Caco-2 (cell line): ENCODE measurements at regions not wholly inside any gene's neighbourhood (a gene's known extent, or its start where the extent isn't known, plus 50 kb on each side); places are given as distances from the start of the nearest gene placed in this dataset.

ENCODE experiments used
- BruUV-seq: library from RNA; stranded (reverse); fragments of 400-500 nt; replicated peaks from 2 replicates; lab custom pipeline; 2021; lab: Mats Ljungman, UMichigan
- CTCF ChIA-PET: fragments of 300-600 bp; sonication (Branson Sonifier 250); formaldehyde crosslinking; loops from one replicate; lab custom pipeline; 2022; ENCODE audit warnings: antibody characterized with exemption; lab: Charles Lee
- POLR2A ChIA-PET: fragments of 300-600 bp; sonication (Branson Sonifier 250); formaldehyde crosslinking; loops from one replicate; lab custom pipeline; 2022; ENCODE audit warnings: antibody characterized with exemption; lab: Charles Lee
- DNase-seq, 2 experiments: peaks; one replicate each; pipeline versions ENCODE4 v3.0.0 to v3.0.0-alpha.2; 2020 to 2022
- H3K27me3 ChIP-seq: replicated peaks from 2 replicates; pipeline ENCODE4 v1.6.0; 2011; ENCODE audit warnings: low read length; ENCODE audit not compliant: control insufficient read depth, insufficient read depth
- H3K36me3 ChIP-seq: 2 replicates; pipeline ENCODE4 v1.5.1; 2011; ENCODE audit warnings: low read length; ENCODE audit not compliant: control insufficient read depth, insufficient read depth
- H3K4me1 ChIP-seq: fragments of 250-450 bp; sonication (Bioruptor Pico); 2 replicates; pipeline ENCODE4 v1.5.1; 2020; ENCODE audit warnings: mild to moderate bottlenecking
- H3K4me3 ChIP-seq: 2 replicates; pipeline ENCODE4 v1.5.1; 2011; ENCODE audit warnings: low read depth, mild to moderate bottlenecking, control low read depth, low read length
- H3K9me3 ChIP-seq: fragments of 250-450 bp; sonication (Bioruptor Pico); 2 replicates; pipeline ENCODE4 v1.5.1; 2020; ENCODE audit warnings: mild to moderate bottlenecking, moderate library complexity
- H3K27ac Mint-ChIP-seq: one replicate; pipeline ENCODE4 v1.8.0; 2022; ENCODE audit warnings: mixed read lengths; ENCODE audit not compliant: unreplicated experiment
- H3K27me3 Mint-ChIP-seq: one replicate; pipeline ENCODE4 v1.8.0; 2022; ENCODE audit warnings: mixed read lengths; ENCODE audit not compliant: insufficient read depth, unreplicated experiment
- H3K36me3 Mint-ChIP-seq: one replicate; pipeline ENCODE4 v1.8.0; 2022; ENCODE audit warnings: mild to moderate bottlenecking, mixed read lengths; ENCODE audit not compliant: insufficient read depth, unreplicated experiment
- H3K4me1 Mint-ChIP-seq: one replicate; pipeline ENCODE4 v1.8.0; 2022; ENCODE audit warnings: low read depth, mixed read lengths; ENCODE audit not compliant: unreplicated experiment
- H3K4me3 Mint-ChIP-seq: one replicate; pipeline ENCODE4 v1.8.0; 2022; ENCODE audit warnings: mild to moderate bottlenecking, moderate library complexity, mixed read lengths; ENCODE audit not compliant: unreplicated experiment
- H3K9me3 Mint-ChIP-seq: one replicate; pipeline ENCODE4 v1.8.0; 2022; ENCODE audit warnings: mixed read lengths; ENCODE audit not compliant: unreplicated experiment
- intact Hi-C: fragments of 100-400 bp; cut with micrococcal nuclease; formaldehyde crosslinking; loops from one replicate; pipeline ENCODE4 v1.10.0; 2022; ENCODE audit not compliant: unreplicated experiment
- TF ChIP-seq, protein P1 (sequence below), 2 experiments: fragments of 200-600 bp in 1 of 2; IDR thresholded peaks; 1 replicate in 1 of 2; 2 replicates in 1 of 2; pipeline versions ENCODE4 v1.5.1 to v1.8.0; 2011 to 2022; ENCODE audit warnings: antibody characterized with exemption in 1 of 2, control low read depth in 1 of 2, inconsistent platforms in 1 of 2, low read depth in 1 of 2, low read length in 1 of 2, mild to moderate bottlenecking in 1 of 2, moderate library complexity in 1 of 2; ENCODE audit not compliant: insufficient read depth in 1 of 2, severe bottlenecking in 1 of 2, unreplicated experiment in 1 of 2

DNA sequence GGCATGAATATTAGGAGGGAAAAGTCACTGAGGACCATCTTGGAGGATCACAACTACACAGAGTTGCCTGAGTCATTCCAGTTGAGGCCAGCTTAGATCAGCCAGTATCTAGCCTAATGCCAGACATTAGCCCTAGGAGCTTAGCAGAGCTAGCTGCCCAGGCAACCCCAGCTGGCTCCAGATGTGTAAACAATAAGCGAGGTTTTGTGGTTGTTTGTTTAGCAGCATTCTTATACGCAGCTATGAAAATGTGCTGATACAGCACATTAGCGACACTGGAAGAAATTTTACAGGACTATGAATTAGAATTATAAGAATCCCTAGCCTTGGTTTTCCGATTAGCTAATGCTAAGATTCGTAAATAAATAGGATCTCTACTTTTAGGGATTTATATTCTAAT, 59.3 kb downstream of the BTBD3 start:
- no peaks in the 10 kb centered on the region for H3K9me3 ChIP-seq
- no peaks in the 10 kb centered on the region for H3K9me3 Mint-ChIP-seq
- POLR2A ChIA-PET: no interaction called here

DNA sequence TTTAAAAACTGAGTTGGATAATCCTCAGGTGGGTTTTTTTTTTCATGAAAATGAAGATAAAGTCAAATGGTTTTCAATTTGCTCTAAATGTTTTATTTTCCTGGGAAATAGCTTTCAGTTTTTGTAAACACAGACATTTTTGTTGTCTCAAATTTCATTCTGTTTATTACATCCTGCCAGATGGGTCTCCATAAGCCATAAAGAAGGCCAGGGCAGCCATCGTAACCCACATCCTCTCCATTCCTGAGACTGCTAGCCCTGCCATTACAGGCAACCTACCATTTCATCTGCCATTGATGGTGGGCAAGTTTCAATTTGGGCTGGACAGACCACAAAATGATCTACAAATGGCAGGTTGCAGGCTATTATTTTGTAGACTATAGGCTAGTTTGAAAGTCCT, 60.8 kb downstream of the BTBD3 start:
- Histone ChIP-seq H3K4me1 (peaks cover 13% of the 10 kb centered on the region), H3K36me3 (no peaks in the 10 kb centered on the region), H3K4me3 (no peak overlapping the region), H3K9me3 (no peaks in the 10 kb centered on the region), H3K27me3 (no peaks in the 10 kb centered on the region; the same call in 1 of the 2 replicates)
- Mint-ChIP-seq H3K4me1 (peaks cover 11% of the 10 kb centered on the region), H3K27me3 (no peaks in the 10 kb centered on the region), H3K4me3 (no peak overlapping the region), H3K27ac (no peak overlapping the region), H3K36me3 (peaks cover 8% of the 10 kb centered on the region), H3K9me3 (no peaks in the 10 kb centered on the region)
- POLR2A ChIA-PET: no interaction called here
- no peak for DNase-seq
- CTCF ChIA-PET: no interaction called here
- BruUV-seq: no TSS peak
- intact Hi-C loops: no loop called here
- TF ChIP-seq, protein P1, sequence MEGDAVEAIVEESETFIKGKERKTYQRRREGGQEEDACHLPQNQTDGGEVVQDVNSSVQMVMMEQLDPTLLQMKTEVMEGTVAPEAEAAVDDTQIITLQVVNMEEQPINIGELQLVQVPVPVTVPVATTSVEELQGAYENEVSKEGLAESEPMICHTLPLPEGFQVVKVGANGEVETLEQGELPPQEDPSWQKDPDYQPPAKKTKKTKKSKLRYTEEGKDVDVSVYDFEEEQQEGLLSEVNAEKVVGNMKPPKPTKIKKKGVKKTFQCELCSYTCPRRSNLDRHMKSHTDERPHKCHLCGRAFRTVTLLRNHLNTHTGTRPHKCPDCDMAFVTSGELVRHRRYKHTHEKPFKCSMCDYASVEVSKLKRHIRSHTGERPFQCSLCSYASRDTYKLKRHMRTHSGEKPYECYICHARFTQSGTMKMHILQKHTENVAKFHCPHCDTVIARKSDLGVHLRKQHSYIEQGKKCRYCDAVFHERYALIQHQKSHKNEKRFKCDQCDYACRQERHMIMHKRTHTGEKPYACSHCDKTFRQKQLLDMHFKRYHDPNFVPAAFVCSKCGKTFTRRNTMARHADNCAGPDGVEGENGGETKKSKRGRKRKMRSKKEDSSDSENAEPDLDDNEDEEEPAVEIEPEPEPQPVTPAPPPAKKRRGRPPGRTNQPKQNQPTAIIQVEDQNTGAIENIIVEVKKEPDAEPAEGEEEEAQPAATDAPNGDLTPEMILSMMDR (IDR thresholded peaks at IDR 0.05; ENCODE audit: insufficient read depth in 1 of 2, low read depth in 1 of 2, low read length in 1 of 2, severe bottlenecking in 1 of 2, unreplicated experiment in 1 of 2): no peak

More for the DNA sequence above, 59.3 kb downstream of the BTBD3 start:
- no peak overlapping the region for H3K4me3 ChIP-seq
- peaks cover 1% of the 10 kb centered on the region for H3K4me1 ChIP-seq
- Mint-ChIP-seq H3K4me1 (no peaks in the 10 kb centered on the region), H3K4me3 (no peak overlapping the region), H3K27ac (no peak overlapping the region), H3K36me3 (no peaks in the 10 kb centered on the region), H3K27me3 (no peaks in the 10 kb centered on the region)
- H3K36me3 ChIP-seq: no peaks in the 10 kb centered on the region
- H3K27me3 ChIP-seq: no peaks in the 10 kb centered on the region; the same call in 1 of the 2 replicates
- intact Hi-C loops: no loop called here
- BruUV-seq: no TSS peak
- TF ChIP-seq, protein P1 (IDR thresholded peaks at IDR 0.05; ENCODE audit: insufficient read depth in 1 of 2, low read depth in 1 of 2, low read length in 1 of 2, severe bottlenecking in 1 of 2, unreplicated experiment in 1 of 2): no peak
- no peak for DNase-seq
- CTCF ChIA-PET: no interaction called here

DNA sequence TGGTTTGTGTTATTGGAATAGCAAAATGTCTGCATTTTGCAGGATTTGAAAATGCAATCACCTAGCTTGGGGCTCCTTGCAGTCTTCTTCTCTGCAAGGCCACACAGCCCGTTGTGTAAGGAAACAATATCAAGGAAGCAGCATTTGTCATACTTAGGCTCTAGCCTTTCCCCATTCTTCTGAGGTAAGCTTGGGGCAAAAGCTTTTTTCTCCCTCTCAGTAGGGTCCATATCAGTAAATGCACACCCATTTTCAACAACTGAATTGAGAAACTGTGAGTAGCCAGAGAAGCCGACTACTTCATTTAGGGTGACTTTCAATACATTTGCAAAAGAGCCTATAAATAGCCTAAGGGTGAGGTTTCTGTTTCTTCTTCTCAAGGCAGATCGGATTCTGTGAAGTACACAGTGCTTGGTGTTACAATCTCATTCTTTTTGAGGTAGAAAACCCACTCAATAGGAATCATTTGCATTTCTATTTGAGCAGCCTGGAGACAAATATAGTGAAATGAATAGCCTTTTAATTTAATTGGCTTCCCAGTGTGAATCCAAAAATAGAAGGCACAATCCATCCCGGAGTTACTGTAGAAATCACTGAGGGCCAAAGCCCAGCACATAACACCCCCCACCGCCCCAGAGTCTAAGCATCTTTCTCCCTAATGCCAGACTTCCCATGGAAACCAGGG, 61.8 kb downstream of the BTBD3 start:
- Mint-ChIP-seq H3K36me3 (peaks cover 8% of the 10 kb centered on the region), H3K27me3 (no peaks in the 10 kb centered on the region), H3K27ac (no peak overlapping the region), H3K4me3 (no peak overlapping the region), H3K9me3 (peaks cover 8% of the 10 kb centered on the region), H3K4me1 (peaks cover 17% of the 10 kb centered on the region)
- no peak for DNase-seq
- ChIA-PET CTCF (no interaction called here), POLR2A (no interaction called here)
- no TSS peak for BruUV-seq
- Histone ChIP-seq H3K27me3 (no peaks in the 10 kb centered on the region; the same call in 1 of the 2 replicates), H3K9me3 (no peaks in the 10 kb centered on the region), H3K4me1 (peaks cover 13% of the 10 kb centered on the region), H3K36me3 (no peaks in the 10 kb centered on the region), H3K4me3 (no peak overlapping the region)
- intact Hi-C loops: no loop called here
- TF ChIP-seq, protein P1 (IDR thresholded peaks at IDR 0.05; ENCODE audit: insufficient read depth in 1 of 2, low read depth in 1 of 2, low read length in 1 of 2, severe bottlenecking in 1 of 2, unreplicated experiment in 1 of 2): no peak
